IPS-NIHi11 (cell line): ENCODE measurements at regions not wholly inside any gene's neighbourhood (a gene's known extent, or its start where the extent isn't known, plus 50 kb on each side); places are given as distances from the start of the nearest gene placed in this dataset.
A peak's percentile ranks its signal among the peaks of the same experiment; 100 is the strongest.

Experiments used
- DNase-seq: peaks from one replicate; pipeline ENCODE4 v3.0.0; 2012; ENCODE audit warnings: mixed read lengths, low spot score

DNA sequence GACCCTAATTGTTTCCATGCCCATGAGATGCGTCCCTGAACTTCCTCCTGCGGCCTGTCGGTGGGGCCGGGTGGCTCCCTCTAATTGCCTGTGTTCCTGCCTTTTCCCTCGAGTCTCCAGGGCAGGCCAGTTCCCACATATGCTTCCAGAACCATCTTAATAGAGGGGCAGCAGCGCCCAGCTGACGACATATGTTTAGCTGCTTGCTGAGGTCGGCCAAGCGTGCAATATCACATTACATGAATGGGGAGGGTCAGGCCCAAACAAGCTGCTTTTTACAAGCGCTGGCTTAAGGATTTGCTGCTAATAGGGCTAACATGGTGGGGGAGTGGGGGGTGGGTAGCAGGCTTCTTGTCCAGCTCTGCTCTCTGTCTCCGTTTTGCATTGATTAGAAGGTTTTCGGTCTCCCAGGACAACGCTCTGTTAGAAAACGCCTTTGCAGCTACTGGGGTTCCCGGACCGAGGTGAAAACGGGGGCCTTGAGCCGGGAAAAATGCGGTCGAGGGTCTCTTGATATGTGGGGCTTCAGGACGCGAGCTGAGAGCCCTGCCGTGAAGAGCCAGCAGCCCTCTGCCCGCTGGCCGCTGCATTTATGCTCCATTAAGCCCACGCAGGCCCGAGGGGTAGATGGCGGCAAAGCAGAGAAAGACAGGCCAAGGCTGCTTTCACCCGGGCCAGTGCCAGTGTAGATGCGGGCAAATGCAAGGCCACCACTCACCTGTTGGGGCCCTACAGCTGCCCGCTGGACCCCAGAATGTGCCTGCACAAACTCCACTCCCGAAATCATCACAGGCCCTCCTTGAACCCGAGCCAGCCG, 308.5 kb downstream of the BMP7 start:
- DNase-seq: peak; percentile 60

DNA sequence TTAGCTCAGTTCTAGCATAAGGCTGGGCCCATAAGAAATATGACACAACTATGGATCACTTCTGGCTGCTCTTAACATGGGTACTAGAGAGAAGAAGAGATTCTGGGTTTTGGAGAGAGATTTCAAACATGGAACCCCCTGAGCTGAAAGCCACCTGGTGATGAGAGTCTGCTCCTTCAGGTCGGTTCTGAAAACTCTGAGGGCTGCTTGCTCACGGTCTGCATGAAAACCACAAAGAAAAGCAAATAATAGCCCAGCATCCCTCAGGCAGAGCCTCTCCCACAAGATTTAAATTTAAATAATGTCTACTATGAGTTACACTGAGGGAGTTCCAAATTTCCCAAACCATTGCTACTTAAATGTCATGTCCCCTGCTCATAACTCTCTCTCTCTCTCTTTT, 301.5 kb downstream of the BMP7 start:
- DNase-seq: no peak

DNA sequence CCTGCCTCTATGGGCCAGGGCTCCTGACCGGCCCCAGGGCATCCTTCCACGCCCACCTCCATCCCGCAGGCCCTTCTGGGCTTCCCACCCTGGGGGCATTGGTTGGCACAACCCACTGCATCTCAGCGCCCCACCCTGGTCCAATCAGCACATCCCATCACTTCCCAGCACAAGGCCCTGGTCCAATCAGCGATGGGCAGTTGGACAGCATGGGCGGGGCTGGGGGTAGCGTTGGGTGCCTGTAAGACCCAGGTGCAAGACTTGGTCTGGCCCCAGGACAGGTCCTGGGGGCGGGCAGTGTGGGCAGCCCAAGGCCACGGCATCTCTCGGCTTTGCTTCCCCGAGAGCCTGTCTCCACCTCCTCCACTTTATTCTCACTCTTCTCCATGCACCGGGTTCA, 298.5 kb downstream of the BMP7 start:
- peak; percentile 34 for DNase-seq

DNA sequence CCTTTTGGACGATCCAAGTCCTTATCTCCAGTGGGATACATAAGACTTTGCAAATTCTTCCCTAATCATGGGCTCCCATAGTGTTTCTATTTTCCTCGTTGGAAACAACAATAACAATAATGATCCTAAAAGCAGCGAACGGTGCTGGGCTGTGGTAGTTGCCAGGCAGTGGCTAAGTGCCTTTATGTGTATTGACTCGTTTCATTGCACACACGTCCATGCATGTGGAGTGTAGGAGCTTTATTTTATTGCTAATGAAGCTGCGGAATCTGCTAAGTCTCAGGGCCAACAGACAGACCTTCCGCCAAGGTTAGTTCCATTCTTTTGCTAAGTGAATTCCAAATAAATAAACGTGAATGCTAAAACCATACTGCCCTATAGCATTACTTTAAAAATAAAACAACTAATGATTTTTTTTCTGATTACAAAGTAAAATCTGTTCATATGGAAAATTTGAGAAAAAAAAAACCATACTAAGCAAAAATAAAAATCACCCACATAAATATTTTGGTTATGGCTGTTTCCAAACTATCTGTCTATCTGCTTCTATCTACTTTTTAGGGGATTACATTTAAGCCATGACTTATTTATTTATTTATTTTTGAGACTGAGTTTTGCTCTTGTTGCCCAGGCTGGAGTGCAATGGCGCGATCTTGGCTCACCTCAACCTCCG, 297.9 kb downstream of the BMP7 start:
- DNase-seq: no peak

DNA sequence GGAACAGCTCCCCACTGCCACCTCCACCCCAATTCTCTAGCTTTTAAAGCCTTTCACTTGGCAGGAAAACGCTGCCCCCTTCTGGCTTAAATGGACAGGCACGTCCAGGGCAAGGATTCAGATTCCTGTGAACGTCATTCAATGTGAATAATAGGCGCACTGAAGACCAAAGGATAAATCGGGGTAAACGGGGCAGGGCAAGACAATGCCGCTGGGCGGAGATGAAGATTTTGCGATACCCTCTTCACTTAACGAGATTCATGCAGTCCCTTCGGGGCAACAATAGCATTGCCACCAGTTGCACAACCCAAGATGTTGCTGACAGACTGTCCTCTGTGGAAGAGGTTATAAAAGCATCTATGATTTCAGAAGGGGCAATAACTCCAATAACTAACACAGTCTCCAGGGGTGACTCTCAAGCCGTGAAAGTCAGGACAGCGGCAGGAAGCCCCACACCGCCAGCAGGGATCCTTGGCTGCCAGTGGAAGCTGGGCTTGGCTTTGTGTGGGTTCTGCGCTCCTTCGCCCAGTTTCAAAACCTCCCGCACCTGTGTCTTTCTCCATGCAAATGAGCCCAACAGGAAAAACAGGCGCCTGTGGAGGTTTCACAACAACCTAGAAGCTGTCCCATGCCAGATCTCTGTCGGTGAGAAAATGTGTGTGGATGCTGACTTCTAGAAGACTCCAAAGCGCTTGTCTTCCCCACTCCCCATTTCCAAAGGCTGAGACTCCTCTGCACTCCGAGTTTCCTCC, 291.8 kb downstream of the BMP7 start:
- DNase-seq: peak; percentile 70

DNA sequence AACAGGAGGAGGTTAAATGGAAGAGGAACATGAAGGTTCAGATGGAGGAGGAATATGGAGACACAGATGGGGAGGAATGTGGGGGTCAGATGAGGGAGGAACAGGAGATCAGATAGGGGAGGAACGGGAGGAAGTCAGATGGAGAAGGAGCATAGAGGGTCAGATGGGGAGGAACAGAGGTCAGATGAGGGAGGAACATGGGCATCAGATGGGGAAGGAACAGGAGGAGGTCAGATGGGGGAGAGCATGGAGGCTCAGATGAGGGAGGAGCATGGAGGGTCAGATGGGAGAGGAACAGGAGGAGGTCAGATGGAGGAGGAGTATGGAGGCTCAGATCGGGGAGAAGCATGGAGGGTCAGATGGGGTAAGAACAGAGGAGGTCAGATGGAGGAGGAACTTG, 290.6 kb downstream of the BMP7 start:
- no peak for DNase-seq

DNA sequence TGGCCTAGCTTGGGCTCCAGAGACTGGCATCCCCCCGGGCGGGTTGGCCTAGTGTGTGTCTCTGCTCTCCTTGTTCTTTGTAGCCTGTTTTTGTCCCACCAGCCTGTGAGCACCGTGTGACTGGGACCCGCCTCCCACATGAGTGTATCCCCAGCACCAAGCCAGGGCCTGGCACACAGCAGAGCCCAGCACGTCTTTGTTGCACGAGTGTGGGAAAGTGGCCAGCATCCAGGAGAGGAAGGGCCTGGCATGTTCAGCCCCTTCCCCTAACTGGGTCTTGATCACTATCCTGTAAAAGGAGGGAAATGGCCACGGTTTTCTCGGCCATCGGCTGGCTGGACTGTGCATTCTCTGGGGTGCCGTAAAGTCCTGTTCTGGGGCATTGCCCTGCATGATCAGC, 290.1 kb downstream of the BMP7 start:
- DNase-seq: no peak

DNA sequence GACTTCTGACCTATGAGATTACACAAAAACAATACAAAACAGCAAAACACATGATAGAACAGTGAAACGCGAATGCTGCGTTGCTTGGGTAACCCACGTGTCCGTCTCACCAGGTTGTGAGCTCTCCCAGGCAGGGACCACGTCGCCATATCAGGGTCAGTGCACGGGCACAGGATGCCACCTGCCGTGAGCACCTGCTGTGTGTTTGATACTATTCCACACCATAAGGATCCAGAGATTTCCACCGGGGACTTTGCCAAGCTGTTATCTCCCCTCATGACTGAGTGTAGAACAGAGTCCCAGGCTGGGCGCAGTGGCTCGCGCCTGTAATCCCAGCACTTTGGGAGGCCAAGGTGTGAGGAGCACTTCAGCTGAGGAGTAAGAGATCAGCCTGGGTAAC, 288.0 kb downstream of the BMP7 start:
- no peak for DNase-seq

DNA sequence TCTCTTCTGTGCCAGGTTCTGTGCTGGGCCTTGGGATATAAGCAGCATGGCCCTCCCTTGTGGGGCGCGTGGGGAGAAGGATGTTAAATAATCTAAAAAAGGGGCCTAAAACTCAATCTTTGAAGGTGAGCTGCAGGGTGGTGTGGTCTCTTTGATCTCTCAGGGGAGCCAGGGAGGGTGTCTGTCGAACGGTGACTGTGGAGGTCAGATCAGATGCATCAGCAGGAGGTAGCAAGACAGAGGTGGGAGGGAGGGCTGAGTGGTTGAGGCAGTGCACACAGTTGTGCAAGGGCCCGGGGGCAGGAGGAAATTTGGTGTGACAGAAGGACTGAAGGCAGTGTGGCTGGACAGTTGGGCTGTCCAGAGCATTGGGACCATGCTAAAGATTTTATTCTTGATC, 287.3 kb downstream of the BMP7 start:
- no peak for DNase-seq

DNA sequence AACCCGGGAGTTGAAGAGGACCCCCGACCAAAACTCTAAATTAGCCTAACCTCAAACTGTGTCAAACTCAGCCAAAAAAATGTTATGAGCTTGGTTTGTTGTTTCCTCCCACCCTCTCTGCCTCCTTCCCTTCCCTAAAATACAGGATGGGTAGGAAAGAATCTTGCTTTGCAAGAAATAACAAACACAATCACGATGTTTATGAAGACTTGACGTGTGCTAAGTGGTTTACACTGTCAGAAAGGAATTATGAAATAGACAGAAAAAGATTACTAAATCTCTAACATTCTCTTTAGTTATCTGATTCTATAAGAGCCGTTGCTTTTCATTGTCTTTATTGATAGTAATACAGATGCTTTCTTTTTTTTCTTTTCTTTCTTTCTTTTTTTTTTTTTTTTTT, 285.1 kb downstream of the BMP7 start:
- DNase-seq: no peak

DNA sequence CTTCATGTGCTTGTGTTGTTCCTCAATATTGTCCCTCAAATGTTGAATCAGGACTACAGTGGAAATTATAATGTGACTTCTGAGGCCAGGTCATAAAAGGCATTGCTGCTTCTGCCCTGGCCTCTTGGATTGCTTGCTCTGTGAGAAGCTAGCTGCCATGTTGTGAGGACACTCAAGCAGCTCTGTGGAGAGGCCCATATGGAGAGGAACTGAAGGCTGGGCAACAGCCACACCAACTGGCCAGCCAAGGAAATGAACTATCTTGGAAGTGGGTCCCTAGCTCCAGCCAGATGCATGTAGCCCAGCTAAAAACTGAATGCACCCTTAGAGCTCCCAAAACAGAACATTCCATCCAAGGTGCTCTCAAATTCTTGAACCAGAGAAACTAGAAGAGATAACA, 282.6 kb downstream of the BMP7 start:
- no peak for DNase-seq

DNA sequence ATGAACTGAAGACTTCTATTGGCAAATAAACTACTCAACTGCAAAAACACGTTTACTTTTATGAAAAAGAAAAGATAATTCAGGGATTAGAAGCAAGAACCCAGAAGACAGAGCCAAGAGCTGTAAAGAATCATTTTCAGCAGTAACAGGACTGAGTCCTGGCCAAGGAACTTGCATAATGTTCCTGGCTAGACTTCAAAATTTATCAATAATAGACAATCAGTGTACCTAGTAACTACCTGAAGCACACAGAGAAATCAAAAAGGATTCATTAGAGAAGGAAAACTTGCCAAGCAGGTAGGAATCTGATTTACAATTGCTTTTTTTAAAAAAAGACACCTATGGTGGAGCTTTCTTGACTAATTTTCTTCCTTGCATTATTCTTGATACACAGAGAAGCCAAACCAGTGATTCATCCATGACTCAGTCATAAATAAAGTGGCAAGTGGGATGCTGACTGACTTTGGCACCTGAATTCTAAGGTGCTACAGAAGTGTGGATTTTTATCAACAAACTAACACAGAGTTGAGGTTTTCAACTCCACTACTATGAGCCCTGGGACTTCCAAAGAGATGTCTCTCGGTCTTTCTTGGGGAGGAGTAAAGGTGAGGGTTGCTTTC, 281.3 kb downstream of the BMP7 start:
- DNase-seq: no peak

DNA sequence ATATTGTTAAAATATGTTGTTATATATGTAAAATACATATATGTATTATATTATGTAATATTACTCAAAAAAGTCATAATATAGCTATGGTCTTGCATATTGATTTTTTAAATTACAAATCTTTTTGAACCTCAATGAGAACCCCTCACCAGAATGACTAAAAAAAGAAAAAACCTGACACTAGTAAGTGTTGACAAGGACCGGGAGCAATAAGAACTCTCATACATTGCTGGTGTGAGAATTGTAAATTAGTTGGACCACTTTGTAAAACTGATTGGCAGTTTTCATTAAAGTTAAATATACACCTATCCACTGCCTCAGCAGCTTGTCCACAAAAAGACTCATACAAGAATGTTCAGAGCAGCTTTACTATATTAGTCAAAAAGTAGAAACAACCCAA, 280.0 kb downstream of the BMP7 start:
- no peak for DNase-seq

DNA sequence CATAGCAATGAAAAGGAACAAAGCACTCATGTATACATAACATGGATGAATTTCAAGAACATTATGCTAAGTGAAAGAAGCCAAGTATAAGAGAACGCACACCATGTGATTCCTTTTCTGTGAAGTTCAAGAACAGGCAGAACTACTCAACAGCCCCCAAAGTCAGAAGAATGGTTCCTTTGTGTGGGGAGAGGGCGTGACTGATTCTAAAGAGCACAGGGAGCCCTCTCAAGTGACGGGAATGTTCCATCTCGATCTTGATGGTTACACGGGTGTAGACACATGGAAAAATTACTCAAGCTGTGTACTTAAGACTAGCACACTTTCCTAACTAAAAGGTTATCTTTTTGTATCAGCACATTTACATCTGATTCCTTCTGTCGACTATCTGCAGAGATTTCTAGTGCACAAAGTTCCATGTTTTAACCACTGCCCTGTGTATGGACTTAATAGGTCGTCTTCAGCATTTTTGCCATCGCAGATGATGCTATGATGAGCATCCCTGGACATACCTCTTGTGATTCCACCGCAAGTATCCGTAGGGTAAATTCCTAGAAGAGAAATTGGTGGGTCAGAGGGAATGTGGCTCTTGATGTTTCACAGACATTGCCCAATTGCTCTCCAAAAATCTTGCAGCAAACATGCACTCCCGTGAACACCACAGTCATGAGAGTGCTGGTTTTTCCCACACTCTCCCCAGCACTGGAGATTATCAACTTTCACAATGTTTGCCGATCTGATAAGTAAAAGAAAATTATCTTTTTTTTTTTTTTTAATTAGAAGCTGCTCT, 279.3 kb downstream of the BMP7 start:
- no peak for DNase-seq

DNA sequence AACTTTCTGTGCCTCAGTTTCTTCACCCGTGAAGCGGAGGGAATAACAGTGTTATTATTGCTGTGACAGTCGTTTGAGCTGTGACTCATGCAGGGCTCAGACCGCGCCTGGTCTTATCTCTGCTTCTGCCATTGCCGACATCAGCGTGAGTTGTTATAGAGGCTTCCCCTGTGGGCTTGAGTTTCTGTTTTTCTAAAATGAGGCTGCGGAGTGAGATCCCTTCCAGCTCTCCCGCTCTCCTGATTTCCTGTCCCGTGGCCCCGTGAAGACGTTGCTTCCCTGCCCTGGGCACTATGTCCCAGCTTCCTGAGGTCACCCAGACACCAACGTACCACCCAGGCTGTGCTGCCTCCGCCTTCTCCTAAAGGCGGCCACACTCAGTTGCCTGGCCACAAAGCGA, 278.5 kb downstream of the BMP7 start:
- DNase-seq: no peak

DNA sequence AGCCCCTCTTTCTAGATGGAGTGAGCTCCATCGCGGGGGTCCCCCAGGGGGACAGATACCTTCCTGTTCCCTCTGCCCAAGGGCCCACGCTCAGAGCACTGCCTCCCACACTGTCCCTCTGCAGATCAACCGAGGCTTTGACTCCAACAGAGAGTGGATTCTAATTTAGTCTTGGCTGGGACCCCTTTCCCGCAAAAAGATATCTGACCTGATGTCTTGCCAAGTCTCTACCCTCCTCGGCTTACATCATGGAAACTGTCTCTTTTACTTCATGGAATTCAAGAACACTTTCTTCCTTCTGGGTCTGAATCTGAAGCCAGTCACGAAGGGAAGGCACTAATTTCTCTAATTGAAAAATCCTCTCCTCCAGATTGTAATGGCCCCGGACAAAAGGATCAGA, 278.0 kb downstream of the BMP7 start:
- no peak for DNase-seq

DNA sequence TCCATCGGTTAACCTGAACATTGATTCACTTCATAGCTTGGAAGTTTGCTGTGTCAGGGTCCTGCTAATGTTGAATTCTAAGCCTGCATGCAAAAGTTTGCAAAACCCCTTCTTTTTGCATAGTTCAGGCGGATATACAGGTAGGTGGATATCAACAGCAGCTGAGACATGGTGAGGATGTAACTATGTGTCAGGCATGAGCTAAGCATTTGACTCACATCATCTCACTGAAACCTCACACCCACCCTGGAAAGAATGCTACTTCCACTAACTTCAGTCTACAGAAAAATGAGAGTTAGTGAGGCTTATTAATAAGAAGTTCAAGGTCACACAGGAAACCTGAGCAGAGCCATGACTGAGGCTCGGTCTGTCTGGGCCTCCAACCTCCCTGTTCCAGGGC, 276.9 kb downstream of the BMP7 start:
- no peak for DNase-seq

DNA sequence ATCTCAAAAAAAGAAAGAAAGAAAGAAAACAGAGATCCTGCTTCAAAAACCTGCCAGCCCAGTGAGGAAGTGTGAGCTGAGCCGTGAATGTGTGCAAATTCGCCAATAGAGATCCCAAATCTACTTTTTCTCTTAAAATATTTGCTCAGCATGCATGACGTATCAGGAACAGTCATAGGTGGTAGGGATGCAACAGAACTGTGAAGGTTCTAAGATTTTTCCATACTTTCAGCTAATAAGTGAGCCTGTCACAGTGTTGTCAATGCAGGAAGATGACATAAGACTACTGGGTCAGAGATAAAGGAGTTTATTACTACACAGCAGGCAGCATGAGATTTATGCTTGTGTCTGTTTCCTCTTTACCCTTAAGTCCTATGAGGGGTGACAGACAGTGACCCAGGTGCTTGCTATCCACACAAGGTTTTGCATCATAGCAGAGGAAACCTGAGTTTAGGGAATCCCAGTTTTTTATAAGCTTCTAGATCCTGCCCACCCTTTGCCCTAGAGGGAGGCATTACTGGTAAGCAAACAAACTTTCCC, 273.4 kb downstream of the BMP7 start:
- DNase-seq: no peak

DNA sequence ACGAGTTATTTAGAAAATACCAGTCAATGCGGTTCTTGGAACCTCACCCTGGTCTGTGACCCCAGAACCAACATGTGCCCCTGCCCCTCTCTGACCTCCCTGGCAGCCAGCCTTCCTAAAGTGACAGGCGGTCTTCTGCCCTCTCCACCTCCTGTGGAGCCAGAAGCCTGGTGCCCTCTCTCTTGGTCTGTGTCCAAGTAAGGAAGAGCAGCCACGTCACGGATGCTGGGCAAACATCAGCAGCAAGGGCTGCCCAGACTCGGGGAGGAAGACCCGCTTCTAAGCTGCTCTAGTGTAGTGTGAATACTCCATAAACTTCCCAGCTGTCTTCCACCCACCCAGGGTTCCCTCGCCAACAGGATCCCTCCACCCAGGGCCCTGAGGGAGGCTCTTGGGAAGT, 272.4 kb downstream of the BMP7 start:
- no peak for DNase-seq

DNA sequence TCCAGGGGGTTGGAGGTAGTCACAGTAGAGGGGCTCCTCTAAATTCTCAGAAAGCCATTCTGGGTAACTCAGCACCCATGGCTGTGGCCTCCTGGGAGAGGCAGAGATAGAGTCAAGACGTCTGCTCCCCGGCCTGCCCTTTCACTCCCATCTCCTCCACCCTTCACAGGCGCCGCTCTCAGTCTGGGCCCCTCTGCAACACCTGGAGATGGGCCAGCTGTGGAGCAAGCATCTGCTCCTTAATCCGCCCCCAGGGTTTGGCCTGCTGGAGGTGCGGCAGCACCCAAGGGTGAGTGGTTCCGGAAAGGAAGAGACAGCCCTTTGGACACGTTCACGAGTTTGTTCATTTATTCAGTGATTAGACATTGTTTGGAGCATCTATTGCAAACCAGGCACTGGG, 271.3 kb downstream of the BMP7 start:
- DNase-seq: no peak

DNA sequence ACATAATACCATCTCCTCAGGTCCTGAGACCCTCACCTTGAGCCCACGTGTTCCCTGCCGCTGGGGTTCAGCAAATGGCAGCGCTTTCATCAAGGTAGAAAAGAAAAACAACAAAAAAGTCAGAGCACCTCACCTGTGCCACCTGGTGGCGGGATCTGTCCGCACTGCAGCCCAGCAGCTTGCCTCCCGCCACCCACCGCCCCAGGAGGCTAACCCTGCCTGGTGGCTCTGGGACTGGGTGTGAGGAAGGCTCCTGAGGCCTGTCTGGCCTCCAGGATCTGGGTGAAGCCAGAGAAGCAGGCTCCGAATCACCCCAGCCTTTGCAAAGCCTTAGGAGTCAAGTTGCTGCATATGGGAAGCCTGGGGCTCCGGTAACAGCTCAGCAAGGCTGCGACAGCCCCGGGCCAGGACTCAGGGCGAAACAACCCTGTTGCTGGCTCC, 270.8 kb downstream of the BMP7 start:
- peak; percentile 93 for DNase-seq

DNA sequence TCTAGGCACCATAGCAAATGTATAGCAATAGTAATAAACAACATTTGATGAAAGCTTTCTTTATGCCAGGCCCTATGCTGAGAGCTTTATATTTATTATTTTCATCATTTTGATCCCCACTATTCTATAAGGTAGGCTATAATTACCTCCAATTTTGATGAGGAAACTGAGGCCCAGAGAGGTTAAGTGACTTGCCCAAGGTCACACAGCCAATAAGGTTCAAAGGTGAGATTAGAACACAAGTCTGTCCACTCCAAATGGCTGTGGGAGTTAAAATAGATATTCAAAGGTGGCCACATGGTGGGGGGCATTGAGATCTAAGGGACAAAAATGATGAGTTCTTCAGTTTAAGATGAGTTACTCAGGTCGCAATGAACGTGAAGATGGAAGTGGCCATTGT, 269.9 kb downstream of the BMP7 start:
- DNase-seq: no peak
